ENCODE measurements at regions not wholly inside any gene's neighbourhood (a gene's known extent, or its start where the extent isn't known, plus 50 kb on each side); places are given as distances from the start of the nearest gene placed in this dataset.
"Not testable (repeated sequence)": the region's sequence is repeated elsewhere in the genome, so short reads cannot be mapped to it uniquely, and the experiment has no call there.

DNA sequence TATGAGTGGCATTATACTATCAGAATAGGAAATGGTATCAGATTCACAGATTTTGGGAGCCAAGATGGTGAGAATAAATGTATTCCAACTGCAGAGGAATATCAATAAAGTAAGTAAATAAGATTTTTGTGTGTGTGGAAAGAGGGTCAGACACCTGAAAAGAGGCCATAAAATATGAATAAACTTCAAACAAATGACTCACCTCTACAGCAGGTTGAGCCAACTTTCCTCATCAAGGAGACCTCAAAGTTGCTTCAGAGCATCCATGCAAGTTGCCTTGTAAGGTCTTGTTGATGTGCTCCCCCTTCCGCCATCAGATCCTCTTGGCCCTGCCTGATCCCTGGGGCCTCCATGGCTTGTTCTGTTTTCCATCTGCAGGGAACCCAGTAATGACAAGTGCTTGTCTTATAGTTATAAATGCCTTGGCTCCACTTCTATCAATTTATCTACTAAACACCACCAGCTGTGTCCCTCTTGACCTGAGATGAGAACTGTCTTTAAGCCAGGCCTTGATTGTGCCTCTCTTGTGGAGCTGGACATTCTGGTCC is 775.6 kb downstream of the LTN1 start:
- no peak for DNase-seq

GRCh38 chr21:28215214-28215954 is 777.3 kb downstream of the LTN1 start:
- no peak for DNase-seq

GRCh38 chr21:28214786-28215185 is 777.9 kb downstream of the LTN1 start:
- no peak for DNase-seq

- DNase-seq, result no peak
Observed at GRCh38 chr21:28213261-28213660, 779.4 kb downstream of the LTN1 start.

DNA sequence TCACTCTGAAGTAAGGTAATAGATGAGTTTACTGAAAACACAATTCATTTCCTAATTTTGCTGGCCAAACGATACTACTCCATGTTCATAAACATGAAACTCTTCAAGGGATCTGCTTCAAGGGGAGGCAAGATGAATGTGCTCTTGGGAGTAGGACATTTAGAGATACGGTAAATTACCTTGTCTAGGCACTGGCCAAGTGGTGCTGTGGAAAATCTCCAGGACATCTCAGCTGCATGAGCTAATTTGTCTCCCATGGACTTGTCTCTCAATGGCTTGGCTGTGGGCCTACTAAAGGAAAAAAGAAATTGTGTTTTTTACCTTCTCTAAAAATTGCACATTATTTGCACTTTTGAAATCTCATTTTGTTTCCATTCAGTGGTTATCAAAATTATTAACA is 780.6 kb downstream of the LTN1 start:
- no peak for DNase-seq

GRCh38 chr21:28207436-28208173 is 785.1 kb downstream of the LTN1 start:
- DNase-seq, result no peak

- no peak for DNase-seq
Observed at GRCh38 chr21:28200726-28201125, 792.0 kb downstream of the LTN1 start.

DNA sequence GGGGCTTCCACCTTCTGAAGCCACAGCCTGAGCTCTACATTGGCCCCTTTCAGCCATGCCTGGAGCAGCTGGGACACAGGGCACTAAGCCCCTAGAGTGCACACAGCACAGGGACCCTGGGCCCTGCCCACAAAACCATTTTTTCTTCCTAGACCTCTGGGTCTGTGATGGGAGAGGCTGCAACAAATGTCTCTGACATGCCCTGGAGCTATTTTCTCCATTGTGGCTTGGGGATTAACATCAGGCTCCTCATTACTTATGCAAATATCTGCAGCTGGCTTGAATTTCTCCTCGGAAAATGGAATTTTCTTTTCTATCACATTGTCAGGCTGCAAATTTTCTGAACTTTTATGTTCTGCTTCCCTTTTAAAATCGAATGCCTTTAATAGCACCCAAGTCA is 795.7 kb downstream of the LTN1 start:
- no peak for DNase-seq

GRCh38 chr21:28193189-28193588 is 799.5 kb downstream of the LTN1 start:
- DNase-seq, result no peak

DNA sequence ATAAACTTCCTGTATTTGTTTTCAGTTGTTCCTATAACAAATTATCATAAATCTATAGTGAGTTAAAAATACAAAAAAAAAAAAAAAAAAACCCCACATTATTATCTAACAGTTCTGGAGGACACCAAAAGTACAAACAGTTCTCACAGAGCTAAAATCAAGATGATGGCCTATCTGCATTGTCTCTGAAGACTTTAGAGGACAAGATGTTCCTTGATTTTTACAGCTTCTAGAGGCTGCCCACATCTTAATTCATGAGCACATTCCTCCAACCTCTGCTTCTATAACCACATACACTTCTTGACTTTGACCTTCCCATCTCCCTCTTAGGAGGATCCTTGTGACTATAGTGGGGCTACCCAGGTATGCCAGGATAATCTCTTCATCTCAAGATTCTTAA is 806.1 kb downstream of the LTN1 start:
- DNase-seq, result no peak

- DNase-seq, result no peak
Observed at GRCh38 chr21:28181730-28182129, 810.9 kb downstream of the LTN1 start.

- DNase-seq, result no peak
Observed at GRCh38 chr21:28179136-28179535, 813.5 kb downstream of the LTN1 start.

- no peak for DNase-seq
Observed at GRCh38 chr21:28177124-28177523, 815.6 kb downstream of the LTN1 start.

DNA sequence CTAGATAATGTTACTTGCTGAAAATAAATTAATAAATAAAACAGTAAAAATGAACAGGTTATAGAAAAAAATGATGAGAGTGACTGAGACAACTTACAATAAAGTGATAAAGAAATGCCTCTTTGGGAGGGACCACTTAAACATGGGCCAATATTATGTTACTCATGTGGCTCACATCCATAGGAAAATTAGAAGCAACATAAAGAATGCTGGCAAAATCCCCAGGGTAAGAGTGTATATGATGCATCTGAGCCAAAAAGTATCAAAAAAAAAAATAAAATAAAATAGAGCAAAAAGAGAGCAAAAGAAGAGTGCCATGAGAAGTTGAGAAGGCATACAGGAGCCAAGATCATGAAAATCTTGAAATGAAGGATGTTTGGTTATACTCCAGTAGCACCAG is 818.0 kb downstream of the LTN1 start:
- no peak for DNase-seq

DNA sequence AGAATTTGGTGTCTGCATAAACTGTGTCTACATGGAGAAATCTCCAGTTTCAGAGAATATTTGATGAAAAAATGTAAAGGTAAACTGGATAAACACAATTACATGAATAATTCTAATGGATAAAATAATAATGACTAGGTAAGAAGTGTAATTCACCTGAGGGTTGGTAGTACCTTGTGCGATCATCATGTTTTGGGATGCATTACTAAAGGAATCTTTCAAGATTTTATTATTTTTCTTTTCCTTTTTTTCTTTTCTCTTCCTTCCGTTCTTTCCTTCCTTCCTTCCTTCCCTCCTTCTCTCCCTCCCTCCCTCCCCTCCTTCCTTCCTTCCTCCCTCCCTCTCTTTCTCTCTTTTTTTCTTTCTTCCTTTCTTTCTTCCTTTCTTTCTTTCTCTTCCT is 818.7 kb downstream of the LTN1 start:
- DNase-seq, result no peak

DNA sequence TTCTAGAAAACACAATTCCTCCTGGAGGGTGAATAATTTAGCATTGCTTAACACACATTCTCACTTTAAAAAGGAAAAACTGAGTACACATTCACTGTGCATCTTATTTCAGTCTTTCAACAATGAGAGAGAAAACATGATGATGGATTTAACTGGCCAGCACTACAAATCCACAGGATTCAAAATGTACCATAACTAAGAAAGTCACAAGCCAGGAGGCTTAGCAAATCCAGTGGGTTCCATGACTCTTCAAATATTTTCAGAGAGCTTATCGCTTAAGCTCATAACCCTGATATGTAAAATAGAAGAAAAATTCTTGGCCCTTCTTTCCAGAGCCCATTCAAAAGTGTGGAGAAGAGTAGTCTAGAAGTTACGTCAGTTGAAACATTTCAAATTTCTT is 820.3 kb downstream of the LTN1 start:
- no peak for DNase-seq

- DNase-seq, result no peak
Observed at GRCh38 chr21:28167366-28167765, 825.3 kb downstream of the LTN1 start.

GRCh38 chr21:28164519-28164918 is 828.2 kb downstream of the LTN1 start:
- not testable (repeated sequence) for DNase-seq

DNA sequence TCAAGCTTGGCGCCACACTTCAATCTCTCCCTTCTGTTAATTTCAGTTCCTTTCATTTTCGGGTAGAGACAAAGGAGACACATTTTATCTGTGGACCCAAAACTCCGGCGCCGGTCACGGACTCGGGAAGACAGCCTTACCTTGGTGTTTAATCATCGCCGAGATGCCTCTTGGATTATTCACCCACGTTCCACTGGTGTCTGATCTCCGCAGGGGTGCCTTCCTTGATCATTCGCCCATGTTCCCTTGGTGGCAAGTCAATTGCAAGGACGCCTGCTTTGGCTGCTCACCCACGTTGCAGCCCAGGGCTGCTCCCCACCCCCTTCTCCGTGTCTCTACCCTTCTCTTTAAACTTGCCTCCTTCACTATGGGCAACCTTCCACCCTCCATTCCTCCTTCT is 830.6 kb downstream of the LTN1 start:
- not testable (repeated sequence) for DNase-seq

GRCh38 chr21:28160378-28160777 is 832.3 kb downstream of the LTN1 start:
- no peak for DNase-seq

- DNase-seq, result no peak
Observed at GRCh38 chr21:28159396-28159795, 833.3 kb downstream of the LTN1 start.

DNA sequence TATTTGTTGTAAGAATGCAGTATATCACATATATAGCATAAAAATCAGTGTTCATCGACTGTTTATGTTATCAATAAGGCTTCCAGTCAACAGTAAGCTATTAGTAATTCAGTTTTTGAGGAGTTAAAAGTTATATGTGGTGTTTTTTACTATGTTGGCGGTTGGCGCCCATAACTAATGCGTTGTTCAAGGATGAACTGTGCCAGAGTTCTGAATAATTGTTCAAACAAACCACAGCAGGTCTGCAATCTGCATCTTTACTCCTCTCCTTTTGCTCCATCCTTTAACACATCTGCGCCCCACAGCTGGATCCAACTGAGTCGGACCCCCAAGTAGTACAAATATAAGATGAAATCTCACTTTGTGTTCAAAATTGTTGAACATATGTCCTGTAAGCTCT is 836.1 kb downstream of the LTN1 start:
- DNase-seq, result no peak

GRCh38 chr21:28154121-28154520 is 838.6 kb downstream of the LTN1 start:
- no peak for DNase-seq

DNA sequence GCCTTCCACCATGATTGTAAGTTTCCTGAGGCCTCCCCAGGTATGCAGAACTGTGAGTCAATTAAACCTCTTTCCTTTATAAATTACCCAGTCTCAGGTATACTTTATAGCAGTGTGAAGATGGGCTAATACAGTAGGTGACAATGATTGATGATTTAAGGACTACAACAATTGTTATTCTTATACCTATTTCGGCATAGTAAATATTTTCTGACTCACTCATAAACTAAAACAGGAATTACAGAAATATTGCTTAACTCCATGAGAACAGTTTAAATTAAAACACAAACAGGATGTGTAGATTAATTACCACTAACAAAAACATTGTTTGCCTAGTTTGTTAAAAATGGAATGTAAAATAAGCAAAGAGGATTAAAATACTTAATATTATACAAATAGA is 839.9 kb downstream of the LTN1 start:
- no peak for DNase-seq

All from CD4-positive, alpha-beta T cell treated with Interferon gamma for 1 hour (primary cell).